T-helper 22 cell (primary cell): ENCODE measurements at regions not wholly inside any gene's neighbourhood (a gene's known extent, or its start where the extent isn't known, plus 50 kb on each side); places are given as distances from the start of the nearest gene placed in this dataset.
"Not testable (repeated sequence)": the region's sequence is repeated elsewhere in the genome, so short reads cannot be mapped to it uniquely, and the experiment has no call there.

ENCODE experiments used
- DNase-seq: peaks from one replicate; pipeline ENCODE4 v3.0.0-alpha.2; 2020; ENCODE audit warnings: low read depth

- no peak for DNase-seq
These were observed 144.1 kb upstream of the RBPJ start for GRCh38 chr4:26176598-26177149.

- no peak for DNase-seq
These were observed 142.0 kb upstream of the RBPJ start for GRCh38 chr4:26178854-26179253.

GRCh38 chr4:26179316-26179760 lies 141.5 kb upstream of the RBPJ start:
- DNase-seq: no peak

- DNase-seq: no peak
These were observed 139.2 kb upstream of the RBPJ start for GRCh38 chr4:26181616-26182015.

- no peak for DNase-seq
These were observed 137.8 kb upstream of the RBPJ start for GRCh38 chr4:26183017-26183416.

GRCh38 chr4:26185436-26185835 lies 135.4 kb upstream of the RBPJ start:
- DNase-seq: no peak

GRCh38 chr4:26191353-26191752 lies 129.5 kb upstream of the RBPJ start:
- DNase-seq: no peak

GRCh38 chr4:26192899-26193869 lies 127.6 kb upstream of the RBPJ start:
- no peak for DNase-seq

- DNase-seq: no peak
These were observed 126.0 kb upstream of the RBPJ start for GRCh38 chr4:26194764-26195163.

GRCh38 chr4:26196567-26196966 lies 124.2 kb upstream of the RBPJ start:
- no peak for DNase-seq

GRCh38 chr4:26197018-26197779 lies 123.6 kb upstream of the RBPJ start:
- DNase-seq: peak; percentile 56

GRCh38 chr4:26198931-26199330 lies 121.9 kb upstream of the RBPJ start:
- not testable (repeated sequence) for DNase-seq

GRCh38 chr4:26199596-26199995 lies 121.2 kb upstream of the RBPJ start:
- DNase-seq: no peak

- no peak for DNase-seq
These were observed 119.7 kb upstream of the RBPJ start for GRCh38 chr4:26201120-26201519.

GRCh38 chr4:26204249-26204825 lies 116.5 kb upstream of the RBPJ start:
- peak; percentile 4 for DNase-seq

GRCh38 chr4:26204911-26205370 lies 115.9 kb upstream of the RBPJ start:
- DNase-seq: no peak

GRCh38 chr4:26206339-26206738 lies 114.5 kb upstream of the RBPJ start:
- DNase-seq: no peak

- DNase-seq: no peak
These were observed 113.8 kb upstream of the RBPJ start for GRCh38 chr4:26206999-26207398.

- no peak for DNase-seq
These were observed 113.2 kb upstream of the RBPJ start for GRCh38 chr4:26207631-26208030.

GRCh38 chr4:26208237-26208994 lies 112.4 kb upstream of the RBPJ start:
- no peak for DNase-seq

- not testable (repeated sequence) for DNase-seq
These were observed 111.4 kb upstream of the RBPJ start for GRCh38 chr4:26209378-26209777.
